Spleen (tissue), 11 donors: ENCODE measurements at regions not wholly inside any gene's neighbourhood (a gene's known extent, or its start where the extent isn't known, plus 50 kb on each side); places are given as distances from the start of the nearest gene placed in this dataset.

ENCODE experiments used
- DNase-seq: peaks from one replicate; pipeline ENCODE4 v3.0.0-alpha.2; 2020
- H3K27ac ChIP-seq, 8 donors: fragments of 200-600 bp; sonication (generic) in 7 of 8; 1 replicate in 4 of 8; 2 replicates in 4 of 8; pipeline versions ENCODE4 v1.5.0 to v1.8.0; 2016 to 2021; ENCODE audit warnings: inconsistent platforms in 4 of 8, mild to moderate bottlenecking in 4 of 8, moderate library complexity in 1 of 8
- H3K27me3 ChIP-seq, 7 donors: fragments of 200-600 bp; sonication (generic) in 6 of 7; replicated peaks in 1 of 7; 1 replicate in 4 of 7; 2 replicates in 3 of 7; pipeline versions ENCODE4 v1.5.0 to v1.8.0; 2016 to 2021; ENCODE audit warnings: inconsistent platforms in 3 of 7, mild to moderate bottlenecking in 1 of 7
- H3K36me3 ChIP-seq, 6 donors: fragments of 200-600 bp; sonication (generic) in 5 of 6; 1 replicate in 4 of 6; 2 replicates in 2 of 6; pipeline versions ENCODE4 v1.5.0 to v1.8.0; 2016 to 2021; ENCODE audit warnings: inconsistent platforms in 2 of 6
- H3K4me1 ChIP-seq, 6 donors: fragments of 200-600 bp; sonication (generic) in 5 of 6; 1 replicate in 3 of 6; 2 replicates in 3 of 6; pipeline versions ENCODE4 v1.5.0 to v1.8.0; 2016 to 2021; ENCODE audit warnings: inconsistent platforms in 3 of 6
- H3K4me3 ChIP-seq, 8 donors: fragments of 200-600 bp; sonication (generic) in 7 of 8; 1 replicate in 4 of 8; 2 replicates in 4 of 8; pipeline versions ENCODE4 v1.5.0 to v1.8.0; 2016 to 2021; ENCODE audit warnings: inconsistent platforms in 4 of 8, mild to moderate bottlenecking in 4 of 8, moderate library complexity in 2 of 8
- H3K9me3 ChIP-seq, 8 donors: fragments of 200-600 bp; sonication (generic) in 7 of 8; 1 replicate in 4 of 8; 2 replicates in 4 of 8; pipeline versions ENCODE4 v1.5.0 to v1.8.0; 2016 to 2021; ENCODE audit warnings: inconsistent platforms in 4 of 8
- POLR2A ChIP-seq, 3 donors: fragments of 450-650 bp; IDR thresholded peaks; one replicate each; pipeline ENCODE4 v1.5.1; 2017; ENCODE audit warnings: antibody characterized with exemption in 3 of 3, mild to moderate bottlenecking in 1 of 3
- POLR2AphosphoS5 ChIP-seq, 3 donors: sonication (generic); formaldehyde crosslinking; IDR thresholded peaks; one replicate each; pipeline ENCODE4 v1.5.1; 2017; ENCODE audit warnings: antibody characterized with exemption in 3 of 3
- WGBS, 5 donors: extraction: QIAGEN DNeasy Blood & Tissue Kit in 3 of 5; methylation state at CpG; one replicate each; pipeline versions ENCODE4 v1.1.5 to v1.1.7; 2013 to 2018; 5-methylcytosine and 5-hydroxymethylcytosine counted together
- intact Hi-C: fragments of 100-400 bp; cut with DNase I; formaldehyde crosslinking; loops from one replicate; pipeline ENCODE4 v1.15.0; 2023; ENCODE audit warnings: low total_unique reads
- TF ChIP-seq, protein P1 (sequence below), 11 experiments: fragments of 200-600 bp in 7 of 11; fragments of 450-650 bp in 4 of 11; sonication (generic) in 4 of 11; IDR thresholded peaks in 8 of 11; conservative IDR thresholded peaks in 3 of 11; 1 replicate in 7 of 11; 2 replicates in 4 of 11; pipeline versions ENCODE4 v1.4.0 to v1.8.0; 2016 to 2021; ENCODE audit warnings: antibody characterized with exemption in 11 of 11, inconsistent platforms in 4 of 11, mild to moderate bottlenecking in 1 of 11
- donor health status: healthy with polysubstance abuse.
- donor health status: DM: no; HTN: no; CAD: no; lungs with moderate emphysema.
- donor health status: DM: no; HTN: no; CAD: no.
- donor health status: Bipolar disorder and iron deficiency.
- donor health status: healthy.
- donor health status: DM: no; HTN: no; CAD: no.
- donor health status: DM: yes; HTN: yes; CAD: no.

DNA sequence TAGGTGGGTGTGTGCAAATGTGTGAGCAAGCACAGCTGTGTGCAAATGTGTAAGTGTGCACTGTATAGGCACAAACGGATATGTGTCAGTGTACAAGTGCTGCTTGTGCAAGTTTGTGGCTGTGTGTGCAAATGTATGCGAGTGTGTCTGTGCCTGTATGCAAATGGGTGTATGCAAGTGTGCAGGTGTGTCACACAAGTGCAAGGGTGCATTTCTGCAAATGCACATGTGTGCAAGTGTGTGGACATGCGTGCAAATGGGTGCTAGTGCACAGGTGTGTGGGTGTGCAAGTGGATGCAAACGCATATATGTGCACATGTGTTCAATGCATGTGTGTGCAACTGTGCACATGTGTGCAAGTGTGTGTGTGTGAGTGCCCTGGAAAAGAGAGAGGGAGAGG lies 76.5 kb upstream of the TNRC6C start:
- H3K36me3 ChIP-seq: no peaks in the 10 kb centered on the region
- H3K9me3 ChIP-seq: no peaks in the 10 kb centered on the region
- peak overlapping the region in 6 of 8 donors; percentile 2 to 60 (median 20) for H3K4me3 ChIP-seq
- intact Hi-C loops: no loop called here
- 43 to 52% (median 46%) methylated on average over 4 of the region's 4 CpGs for WGBS, 5 donors
- TF ChIP-seq, protein P1, sequence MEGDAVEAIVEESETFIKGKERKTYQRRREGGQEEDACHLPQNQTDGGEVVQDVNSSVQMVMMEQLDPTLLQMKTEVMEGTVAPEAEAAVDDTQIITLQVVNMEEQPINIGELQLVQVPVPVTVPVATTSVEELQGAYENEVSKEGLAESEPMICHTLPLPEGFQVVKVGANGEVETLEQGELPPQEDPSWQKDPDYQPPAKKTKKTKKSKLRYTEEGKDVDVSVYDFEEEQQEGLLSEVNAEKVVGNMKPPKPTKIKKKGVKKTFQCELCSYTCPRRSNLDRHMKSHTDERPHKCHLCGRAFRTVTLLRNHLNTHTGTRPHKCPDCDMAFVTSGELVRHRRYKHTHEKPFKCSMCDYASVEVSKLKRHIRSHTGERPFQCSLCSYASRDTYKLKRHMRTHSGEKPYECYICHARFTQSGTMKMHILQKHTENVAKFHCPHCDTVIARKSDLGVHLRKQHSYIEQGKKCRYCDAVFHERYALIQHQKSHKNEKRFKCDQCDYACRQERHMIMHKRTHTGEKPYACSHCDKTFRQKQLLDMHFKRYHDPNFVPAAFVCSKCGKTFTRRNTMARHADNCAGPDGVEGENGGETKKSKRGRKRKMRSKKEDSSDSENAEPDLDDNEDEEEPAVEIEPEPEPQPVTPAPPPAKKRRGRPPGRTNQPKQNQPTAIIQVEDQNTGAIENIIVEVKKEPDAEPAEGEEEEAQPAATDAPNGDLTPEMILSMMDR (IDR thresholded peaks at IDR 0.05 in 8 of 11, conservative IDR thresholded peaks at IDR 0.05 in 3 of 11): no peak
- no peak for TF ChIP-seq POLR2A (IDR thresholded peaks at IDR 0.05)
- no peak for TF ChIP-seq POLR2AphosphoS5 (IDR thresholded peaks at IDR 0.05)
- peaks cover 34 to 92% (median 63%) of the 10 kb centered on the region in 6 donors for H3K4me1 ChIP-seq
- H3K27me3 ChIP-seq: peaks cover 0 to 10% (median 0%) of the 10 kb centered on the region in 7 donors
- peak overlapping the region in 7 of 8 donors; percentile 74 to 93 (median 85) for H3K27ac ChIP-seq
- peak; percentile 73 for DNase-seq

DNA sequence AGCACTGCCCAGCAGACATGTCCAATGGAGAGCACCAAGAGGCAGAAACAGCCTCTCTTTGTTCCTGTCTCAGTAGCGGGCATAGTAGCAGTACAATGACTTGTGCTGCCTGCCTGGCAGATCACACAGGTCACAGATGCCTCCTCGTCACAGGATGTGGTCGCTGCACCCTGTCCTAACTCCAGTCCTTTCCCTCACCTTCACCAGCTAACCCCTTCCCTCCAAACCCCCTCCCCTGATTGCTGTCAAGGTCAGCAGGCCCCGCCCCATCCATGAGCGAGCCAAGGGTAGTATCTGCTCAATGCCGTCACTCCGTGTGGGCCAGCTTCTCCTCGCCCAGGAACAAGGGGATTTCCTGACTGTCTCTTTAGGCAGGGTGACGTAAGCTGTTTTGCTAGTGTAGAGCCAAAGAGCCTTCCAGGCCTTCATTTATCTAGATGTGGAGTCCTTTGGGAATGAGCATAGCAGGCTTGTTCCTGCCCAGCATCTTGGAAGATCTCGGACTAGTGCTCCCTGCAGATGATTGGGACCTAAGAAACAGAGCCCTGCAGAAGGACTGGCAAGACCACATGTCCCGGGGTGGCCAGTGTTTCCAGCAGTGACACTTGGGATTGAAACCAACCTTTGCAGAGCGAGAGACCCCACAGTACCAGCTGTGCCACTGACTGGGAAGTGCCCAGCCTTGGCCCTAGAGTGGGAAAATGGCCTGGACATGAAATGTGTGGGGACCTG lies 75.9 kb upstream of the TNRC6C start:
- Histone ChIP-seq H3K36me3 (no peaks in the 10 kb centered on the region), H3K27ac (peak overlapping the region; percentile 70 to 93 (median 84)), H3K4me1 (peaks cover 38 to 92% (median 66%) of the 10 kb centered on the region in 6 donors), H3K9me3 (no peaks in the 10 kb centered on the region), H3K4me3 (peak overlapping the region in 4 of 8 donors; percentile 6 to 60 (median 20)), H3K27me3 (peaks cover 0 to 16% (median 0%) of the 10 kb centered on the region in 7 donors)
- DNase-seq: peak; percentile 94
- TF ChIP-seq, protein P1 (IDR thresholded peaks at IDR 0.05 in 8 of 11, conservative IDR thresholded peaks at IDR 0.05 in 3 of 11): no peak
- TF ChIP-seq POLR2A (IDR thresholded peaks at IDR 0.05): no peak
- TF ChIP-seq POLR2AphosphoS5 (IDR thresholded peaks at IDR 0.05): peak; percentile 44 to 67 (median 64)
- WGBS, 5 donors: 25 to 35% (median 27%) methylated on average over 12 of the region's 12 CpGs
- intact Hi-C loops: no loop called here

DNA sequence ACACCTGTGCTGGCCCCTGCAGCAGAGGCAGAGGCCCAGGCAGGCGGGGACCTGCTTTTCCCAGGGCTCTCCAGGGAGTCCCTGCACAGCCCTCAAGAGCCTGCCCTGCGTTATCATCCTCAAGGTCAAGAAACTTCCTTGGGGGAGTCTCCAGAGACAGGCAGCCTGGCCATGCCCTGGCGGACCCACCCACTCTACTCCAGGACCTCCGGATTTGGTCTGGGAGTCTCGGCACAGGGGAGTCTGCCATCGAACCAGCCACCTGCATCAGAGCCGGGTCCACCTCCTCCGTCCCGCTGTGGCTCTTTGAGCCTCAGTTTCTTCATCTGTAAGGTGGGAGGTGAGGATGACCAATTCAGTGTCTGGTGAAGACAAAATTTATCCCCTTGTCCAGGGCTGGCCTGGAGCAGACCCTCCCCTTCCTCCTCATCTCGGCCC lies 75.3 kb upstream of the TNRC6C start:
- Histone ChIP-seq H3K4me3 (no peak overlapping the region), H3K36me3 (no peaks in the 10 kb centered on the region), H3K27me3 (peaks cover 0 to 22% (median 0%) of the 10 kb centered on the region in 7 donors), H3K27ac (peak overlapping the region; percentile 70 to 93 (median 84)), H3K4me1 (peaks cover 38 to 92% (median 69%) of the 10 kb centered on the region in 6 donors), H3K9me3 (no peaks in the 10 kb centered on the region)
- DNase-seq: peak; percentile 76
- no peak for TF ChIP-seq POLR2AphosphoS5 (IDR thresholded peaks at IDR 0.05)
- no peak for TF ChIP-seq POLR2A (IDR thresholded peaks at IDR 0.05)
- TF ChIP-seq, protein P1 (IDR thresholded peaks at IDR 0.05 in 8 of 11, conservative IDR thresholded peaks at IDR 0.05 in 3 of 11): no peak
- WGBS, 5 donors: 88 to 95% (median 90%) methylated on average over 10 of the region's 10 CpGs
- intact Hi-C loops: no loop called here

DNA sequence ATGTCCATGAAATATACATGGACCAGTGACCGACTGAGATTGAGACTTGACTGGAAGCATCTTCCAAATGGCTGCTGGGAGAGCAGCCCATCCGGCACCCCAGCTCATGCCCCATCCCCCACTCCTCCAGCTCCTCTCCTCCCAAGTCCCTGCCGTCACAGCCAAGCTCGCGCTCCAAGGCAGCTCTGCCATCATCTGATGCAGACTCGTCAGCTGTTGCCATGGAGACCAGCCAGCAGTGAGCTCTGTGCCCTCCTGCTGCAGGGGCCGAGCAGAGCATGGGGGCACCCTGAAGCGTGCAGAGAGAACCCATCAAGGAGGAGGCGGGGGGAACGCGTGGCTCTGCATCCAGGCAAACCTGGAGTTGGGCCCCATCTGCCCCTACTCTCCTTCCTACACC lies 74.5 kb upstream of the TNRC6C start:
- no peak for TF ChIP-seq POLR2A (IDR thresholded peaks at IDR 0.05)
- TF ChIP-seq POLR2AphosphoS5 (IDR thresholded peaks at IDR 0.05): no peak
- TF ChIP-seq, protein P1 (IDR thresholded peaks at IDR 0.05 in 8 of 11, conservative IDR thresholded peaks at IDR 0.05 in 3 of 11): no peak
- H3K27ac ChIP-seq: peak overlapping the region in 2 of 8 donors; percentile 91 to 93
- peaks cover 38 to 92% (median 74%) of the 10 kb centered on the region in 6 donors for H3K4me1 ChIP-seq
- peaks cover 0 to 30% (median 0%) of the 10 kb centered on the region in 7 donors for H3K27me3 ChIP-seq
- H3K4me3 ChIP-seq: no peak overlapping the region
- WGBS, 5 donors: 79 to 88% (median 86%) methylated on average over 11 of the region's 11 CpGs
- DNase-seq: peak; percentile 82
- no peaks in the 10 kb centered on the region for H3K36me3 ChIP-seq
- intact Hi-C loops: no loop called here
- H3K9me3 ChIP-seq: no peaks in the 10 kb centered on the region
